NCI-H2171 (cell line): ENCODE measurements at regions not wholly inside any gene's neighbourhood (a gene's known extent, or its start where the extent isn't known, plus 50 kb on each side); places are given as distances from the start of the nearest gene placed in this dataset.

Source experiments
- DNase-seq: peaks from one replicate; lab custom pipeline; 2025; lab: John Stamatoyannopoulos, UW

- no peak for DNase-seq
Measured at GRCh38 chr6:167756597-167756996, 70.1 kb upstream of the AFDN start.

GRCh38 chr6:167757249-167757648 is 69.5 kb upstream of the AFDN start:
- DNase-seq: no peak

- no peak for DNase-seq
Measured at GRCh38 chr6:167757821-167758220, 68.9 kb upstream of the AFDN start.

- DNase-seq: no peak
Measured at GRCh38 chr6:167758309-167759023, 68.2 kb upstream of the AFDN start.

- DNase-seq: no peak
Measured at GRCh38 chr6:167759206-167759605, 67.5 kb upstream of the AFDN start.

GRCh38 chr6:167759912-167760311 is 66.8 kb upstream of the AFDN start:
- DNase-seq: no peak

- DNase-seq: no peak
Measured at GRCh38 chr6:167760979-167761793, 65.5 kb upstream of the AFDN start.

GRCh38 chr6:167761794-167762258 is 64.9 kb upstream of the AFDN start:
- DNase-seq: no peak

GRCh38 chr6:167762259-167762962 is 64.3 kb upstream of the AFDN start:
- no peak for DNase-seq

- DNase-seq: no peak
Measured at GRCh38 chr6:167763056-167763944, 63.4 kb upstream of the AFDN start.

- DNase-seq: no peak
Measured at GRCh38 chr6:167764215-167764614, 62.5 kb upstream of the AFDN start.

GRCh38 chr6:167764713-167765479 is 61.8 kb upstream of the AFDN start:
- no peak for DNase-seq

GRCh38 chr6:167766986-167767714 is 59.6 kb upstream of the AFDN start:
- no peak for DNase-seq

- DNase-seq: no peak
Measured at GRCh38 chr6:167767715-167768107, 59.0 kb upstream of the AFDN start.

GRCh38 chr6:167768471-167769215 is 58.1 kb upstream of the AFDN start:
- DNase-seq: no peak

GRCh38 chr6:167769408-167770190 is 57.1 kb upstream of the AFDN start:
- no peak for DNase-seq

- DNase-seq: no peak
Measured at GRCh38 chr6:167770291-167770955, 56.3 kb upstream of the AFDN start.

- DNase-seq: no peak
Measured at GRCh38 chr6:167774881-167775280, 51.8 kb upstream of the AFDN start.
